HepG2 (cell line): ENCODE measurements at regions not wholly inside any gene's neighbourhood (a gene's known extent, or its start where the extent isn't known, plus 50 kb on each side); places are given as distances from the start of the nearest gene placed in this dataset.

Experiments
- ATF1 ChIP-seq: IDR thresholded peaks from 2 replicates; pipeline ENCODE4 v1.6.1; 2016; ENCODE audit warnings: mild to moderate bottlenecking, control low read depth
- BRCA1 ChIP-seq: sonication (generic); formaldehyde crosslinking; IDR thresholded peaks from 2 replicates; pipeline ENCODE4 v1.4.0; 2020; ENCODE audit warnings: missing genetic modification reagents
- ZKSCAN8 ChIP-seq: IDR thresholded peaks from 2 replicates; pipeline ENCODE4 v1.6.1; 2016; ENCODE audit warnings: borderline replicate concordance, missing genetic modification reagents, missing compliant biosample characterization
- ZNF460 ChIP-seq: sonication (generic); formaldehyde crosslinking; IDR thresholded peaks from 2 replicates; pipeline ENCODE4 v1.5.1; 2020; ENCODE audit warnings: missing genetic modification reagents, mild to moderate bottlenecking, borderline replicate concordance
- ZNF761 ChIP-seq: sonication (generic); formaldehyde crosslinking; conservative IDR thresholded peaks from 2 replicates; pipeline ENCODE4 v1.4.0; 2020; ENCODE audit warnings: mild to moderate bottlenecking, missing genetic modification reagents
- ZSCAN20 ChIP-seq: sonication (generic); formaldehyde crosslinking; IDR thresholded peaks from 2 replicates; pipeline ENCODE4 v1.4.0; 2020; ENCODE audit warnings: missing genetic modification reagents, mild to moderate bottlenecking, borderline replicate concordance
- TF ChIP-seq, protein P1 (sequence below): sonication (generic); formaldehyde crosslinking; IDR thresholded peaks from 2 replicates; pipeline ENCODE4 v1.5.0; 2020; ENCODE audit warnings: mild to moderate bottlenecking, missing genetic modification reagents, moderate library complexity
- TF ChIP-seq, protein P2 (sequence below): sonication (generic); formaldehyde crosslinking; conservative IDR thresholded peaks from 2 replicates; pipeline ENCODE4 v1.8.0; 2022; ENCODE audit warnings: low read depth, missing genetic modification reagents
- TF ChIP-seq, protein P3 (sequence below): IDR thresholded peaks from 2 replicates; pipeline ENCODE4 v1.6.1; 2016; ENCODE audit warnings: low read depth, missing genetic modification reagents, missing compliant biosample characterization

DNA sequence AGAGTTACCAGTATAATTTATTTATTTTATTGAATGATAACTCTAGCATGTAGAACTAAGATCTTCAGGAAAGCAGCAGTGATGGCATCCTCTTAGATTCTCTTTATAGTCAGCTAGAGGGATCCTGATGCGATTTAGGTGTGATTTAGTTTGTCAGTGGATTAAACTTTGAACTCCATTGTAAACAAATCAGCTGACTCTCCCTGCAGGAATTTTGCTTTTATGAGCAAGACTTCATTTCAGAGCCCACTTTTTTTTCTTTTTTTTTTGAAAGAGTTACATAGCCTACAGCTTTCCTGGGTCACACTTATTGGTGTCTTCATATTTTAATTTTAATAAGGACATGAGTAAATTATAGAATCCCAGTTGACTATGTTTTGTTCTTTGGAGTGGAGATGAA, 93.8 kb upstream of the SEMA6A start (continued):
- TF ChIP-seq, protein P1, sequence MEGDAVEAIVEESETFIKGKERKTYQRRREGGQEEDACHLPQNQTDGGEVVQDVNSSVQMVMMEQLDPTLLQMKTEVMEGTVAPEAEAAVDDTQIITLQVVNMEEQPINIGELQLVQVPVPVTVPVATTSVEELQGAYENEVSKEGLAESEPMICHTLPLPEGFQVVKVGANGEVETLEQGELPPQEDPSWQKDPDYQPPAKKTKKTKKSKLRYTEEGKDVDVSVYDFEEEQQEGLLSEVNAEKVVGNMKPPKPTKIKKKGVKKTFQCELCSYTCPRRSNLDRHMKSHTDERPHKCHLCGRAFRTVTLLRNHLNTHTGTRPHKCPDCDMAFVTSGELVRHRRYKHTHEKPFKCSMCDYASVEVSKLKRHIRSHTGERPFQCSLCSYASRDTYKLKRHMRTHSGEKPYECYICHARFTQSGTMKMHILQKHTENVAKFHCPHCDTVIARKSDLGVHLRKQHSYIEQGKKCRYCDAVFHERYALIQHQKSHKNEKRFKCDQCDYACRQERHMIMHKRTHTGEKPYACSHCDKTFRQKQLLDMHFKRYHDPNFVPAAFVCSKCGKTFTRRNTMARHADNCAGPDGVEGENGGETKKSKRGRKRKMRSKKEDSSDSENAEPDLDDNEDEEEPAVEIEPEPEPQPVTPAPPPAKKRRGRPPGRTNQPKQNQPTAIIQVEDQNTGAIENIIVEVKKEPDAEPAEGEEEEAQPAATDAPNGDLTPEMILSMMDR, result no peak
- TF ChIP-seq, protein P2, sequence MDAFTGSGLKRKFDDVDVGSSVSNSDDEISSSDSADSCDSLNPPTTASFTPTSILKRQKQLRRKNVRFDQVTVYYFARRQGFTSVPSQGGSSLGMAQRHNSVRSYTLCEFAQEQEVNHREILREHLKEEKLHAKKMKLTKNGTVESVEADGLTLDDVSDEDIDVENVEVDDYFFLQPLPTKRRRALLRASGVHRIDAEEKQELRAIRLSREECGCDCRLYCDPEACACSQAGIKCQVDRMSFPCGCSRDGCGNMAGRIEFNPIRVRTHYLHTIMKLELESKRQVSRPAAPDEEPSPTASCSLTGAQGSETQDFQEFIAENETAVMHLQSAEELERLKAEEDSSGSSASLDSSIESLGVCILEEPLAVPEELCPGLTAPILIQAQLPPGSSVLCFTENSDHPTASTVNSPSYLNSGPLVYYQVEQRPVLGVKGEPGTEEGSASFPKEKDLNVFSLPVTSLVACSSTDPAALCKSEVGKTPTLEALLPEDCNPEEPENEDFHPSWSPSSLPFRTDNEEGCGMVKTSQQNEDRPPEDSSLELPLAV (CRISPR knock-in tag), result no peak
- TF ChIP-seq ZNF761 (CRISPR knock-in tag), result no peak
- TF ChIP-seq ZNF460, result no peak
- TF ChIP-seq, protein P3, sequence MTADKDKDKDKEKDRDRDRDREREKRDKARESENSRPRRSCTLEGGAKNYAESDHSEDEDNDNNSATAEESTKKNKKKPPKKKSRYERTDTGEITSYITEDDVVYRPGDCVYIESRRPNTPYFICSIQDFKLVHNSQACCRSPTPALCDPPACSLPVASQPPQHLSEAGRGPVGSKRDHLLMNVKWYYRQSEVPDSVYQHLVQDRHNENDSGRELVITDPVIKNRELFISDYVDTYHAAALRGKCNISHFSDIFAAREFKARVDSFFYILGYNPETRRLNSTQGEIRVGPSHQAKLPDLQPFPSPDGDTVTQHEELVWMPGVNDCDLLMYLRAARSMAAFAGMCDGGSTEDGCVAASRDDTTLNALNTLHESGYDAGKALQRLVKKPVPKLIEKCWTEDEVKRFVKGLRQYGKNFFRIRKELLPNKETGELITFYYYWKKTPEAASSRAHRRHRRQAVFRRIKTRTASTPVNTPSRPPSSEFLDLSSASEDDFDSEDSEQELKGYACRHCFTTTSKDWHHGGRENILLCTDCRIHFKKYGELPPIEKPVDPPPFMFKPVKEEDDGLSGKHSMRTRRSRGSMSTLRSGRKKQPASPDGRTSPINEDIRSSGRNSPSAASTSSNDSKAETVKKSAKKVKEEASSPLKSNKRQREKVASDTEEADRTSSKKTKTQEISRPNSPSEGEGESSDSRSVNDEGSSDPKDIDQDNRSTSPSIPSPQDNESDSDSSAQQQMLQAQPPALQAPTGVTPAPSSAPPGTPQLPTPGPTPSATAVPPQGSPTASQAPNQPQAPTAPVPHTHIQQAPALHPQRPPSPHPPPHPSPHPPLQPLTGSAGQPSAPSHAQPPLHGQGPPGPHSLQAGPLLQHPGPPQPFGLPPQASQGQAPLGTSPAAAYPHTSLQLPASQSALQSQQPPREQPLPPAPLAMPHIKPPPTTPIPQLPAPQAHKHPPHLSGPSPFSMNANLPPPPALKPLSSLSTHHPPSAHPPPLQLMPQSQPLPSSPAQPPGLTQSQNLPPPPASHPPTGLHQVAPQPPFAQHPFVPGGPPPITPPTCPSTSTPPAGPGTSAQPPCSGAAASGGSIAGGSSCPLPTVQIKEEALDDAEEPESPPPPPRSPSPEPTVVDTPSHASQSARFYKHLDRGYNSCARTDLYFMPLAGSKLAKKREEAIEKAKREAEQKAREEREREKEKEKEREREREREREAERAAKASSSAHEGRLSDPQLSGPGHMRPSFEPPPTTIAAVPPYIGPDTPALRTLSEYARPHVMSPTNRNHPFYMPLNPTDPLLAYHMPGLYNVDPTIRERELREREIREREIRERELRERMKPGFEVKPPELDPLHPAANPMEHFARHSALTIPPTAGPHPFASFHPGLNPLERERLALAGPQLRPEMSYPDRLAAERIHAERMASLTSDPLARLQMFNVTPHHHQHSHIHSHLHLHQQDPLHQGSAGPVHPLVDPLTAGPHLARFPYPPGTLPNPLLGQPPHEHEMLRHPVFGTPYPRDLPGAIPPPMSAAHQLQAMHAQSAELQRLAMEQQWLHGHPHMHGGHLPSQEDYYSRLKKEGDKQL (CRISPR knock-in tag), result no peak
- TF ChIP-seq BRCA1, result no peak
- TF ChIP-seq ATF1 (CRISPR knock-in tag), result no peak
- TF ChIP-seq ZKSCAN8 (CRISPR knock-in tag), result no peak
- no peak for TF ChIP-seq ZSCAN20 (CRISPR knock-in tag)
